ENCODE measurements at regions not wholly inside any gene's neighbourhood (a gene's known extent, or its start where the extent isn't known, plus 50 kb on each side); places are given as distances from the start of the nearest gene placed in this dataset.
A peak's percentile ranks its signal among the peaks of the same experiment; 100 is the strongest.

DNA sequence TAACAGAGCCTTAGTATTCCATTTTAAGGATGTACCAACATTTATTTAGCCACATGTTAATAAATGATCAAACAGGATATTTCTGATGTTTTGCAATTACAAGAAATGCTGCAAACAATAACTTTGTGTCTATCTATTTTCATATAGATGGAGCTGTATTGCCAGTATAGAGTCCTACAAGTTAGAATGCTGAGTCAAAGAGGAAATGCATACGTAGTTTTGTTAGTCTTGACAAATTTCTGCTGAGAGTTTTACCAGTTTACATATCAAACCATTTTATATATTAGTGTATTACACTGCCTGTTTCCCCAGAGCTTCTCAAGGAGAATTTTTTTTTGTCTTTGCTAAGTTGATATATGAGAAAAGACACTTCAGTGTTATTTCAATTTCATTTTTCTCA, 541.7 kb downstream of the SLC16A7 start:
- H3K27me3 ChIP-seq (ENCODE audit: insufficient read depth, low read length, poor library complexity, severe bottlenecking) = no peaks in the 10 kb centered on the region
- H3K9ac ChIP-seq (ENCODE audit: low read depth, low read length, poor library complexity, severe bottlenecking) = no peak overlapping the region
- no peaks in the 10 kb centered on the region for H3K9me2 ChIP-seq (replicated peaks; ENCODE audit: low read depth, low read length)
- no peaks in the 10 kb centered on the region for H3K9me3 ChIP-seq (ENCODE audit: insufficient read depth, low read depth, low read length)
- no peaks in the 10 kb centered on the region for H4K20me1 ChIP-seq (ENCODE audit: insufficient read depth, low read length, poor library complexity, severe bottlenecking)
- no peaks in the 10 kb centered on the region for H3F3A ChIP-seq (ENCODE audit: low read depth)
- H2AFZ ChIP-seq (ENCODE audit: low read length) = peak overlapping the region; percentile 73
- H3K4me1 ChIP-seq (ENCODE audit: insufficient read depth, low read length, poor library complexity, severe bottlenecking) = peaks cover 9% of the 10 kb centered on the region
- TF ChIP-seq CTCF (conservative IDR thresholded peaks at IDR 0.05; ENCODE audit: low read length) (no peak), EZH2phosphoT487 (IDR thresholded peaks at IDR 0.05; ENCODE audit: borderline replicate concordance) (no peak)
- no peak overlapping the region for H3K4me2 ChIP-seq (ENCODE audit: low read depth, low read length, poor library complexity, severe bottlenecking)
- H3K36me3 ChIP-seq (ENCODE audit: insufficient read depth, low read length) = no peaks in the 10 kb centered on the region
- no peaks in the 10 kb centered on the region for H3K79me2 ChIP-seq (ENCODE audit: insufficient read depth, low read length)
- no peak overlapping the region for H3K4me3 ChIP-seq (ENCODE audit: low read length, poor library complexity, severe bottlenecking)

DNA sequence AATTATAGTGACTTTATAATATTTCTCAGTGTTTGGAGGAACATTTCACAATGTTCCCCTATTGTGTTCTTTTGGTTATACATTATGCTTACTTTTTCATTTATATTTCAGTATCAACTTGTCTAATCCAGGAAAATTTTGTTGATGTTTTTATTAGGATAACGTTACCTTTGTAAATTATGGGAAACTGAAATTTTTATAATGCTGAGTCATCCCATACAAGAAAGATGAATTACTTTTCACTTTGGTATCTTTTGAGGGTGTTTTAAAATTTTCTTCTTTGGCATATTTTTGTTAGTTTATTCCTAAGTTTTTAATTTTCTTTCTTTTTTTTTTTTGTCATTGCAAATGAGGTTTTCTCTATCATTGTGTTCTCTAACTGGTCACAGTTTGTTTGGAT, 542.7 kb downstream of the SLC16A7 start:
- TF ChIP-seq CTCF (conservative IDR thresholded peaks at IDR 0.05; ENCODE audit: low read length) (no peak), EZH2phosphoT487 (IDR thresholded peaks at IDR 0.05; ENCODE audit: borderline replicate concordance) (no peak)
- Histone ChIP-seq H2AFZ (ENCODE audit: low read length) (no peak overlapping the region), H3K27me3 (ENCODE audit: insufficient read depth, low read length, poor library complexity, severe bottlenecking) (no peaks in the 10 kb centered on the region)

DNA sequence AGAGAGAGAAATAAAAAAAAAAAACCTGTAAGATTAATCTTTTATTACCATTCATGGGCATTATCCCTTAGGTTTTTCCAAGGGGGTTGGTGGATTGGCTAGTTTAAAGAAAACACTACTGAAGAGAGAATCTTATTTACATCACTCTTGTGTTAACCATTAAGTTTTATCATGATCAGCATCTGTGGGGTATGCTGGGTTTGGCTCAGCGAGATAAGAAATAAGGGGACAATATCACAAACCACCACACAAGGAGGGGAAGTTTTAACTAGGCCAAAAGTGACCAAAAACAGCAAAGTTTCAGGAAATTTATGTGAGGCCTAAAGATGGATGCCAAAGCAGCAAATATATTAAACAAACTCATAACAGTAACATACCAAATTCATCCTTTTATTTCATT, 548.6 kb downstream of the SLC16A7 start:
- peaks cover 39% of the 10 kb centered on the region for H3K4me1 ChIP-seq (ENCODE audit: insufficient read depth, low read length, poor library complexity, severe bottlenecking)
- peak overlapping the region; percentile 58 for H3K4me2 ChIP-seq (ENCODE audit: low read depth, low read length, poor library complexity, severe bottlenecking)
- TF ChIP-seq CTCF (conservative IDR thresholded peaks at IDR 0.05; ENCODE audit: low read length) = no peak
- TF ChIP-seq EZH2phosphoT487 (IDR thresholded peaks at IDR 0.05; ENCODE audit: borderline replicate concordance) = no peak
- peak overlapping the region; percentile 38 for H3K4me3 ChIP-seq (ENCODE audit: low read length, poor library complexity, severe bottlenecking)
- H3K36me3 ChIP-seq (ENCODE audit: insufficient read depth, low read length) = no peaks in the 10 kb centered on the region
- peak overlapping the region; percentile 51 for H3K9ac ChIP-seq (ENCODE audit: low read depth, low read length, poor library complexity, severe bottlenecking)
- no peaks in the 10 kb centered on the region for H4K20me1 ChIP-seq (ENCODE audit: insufficient read depth, low read length, poor library complexity, severe bottlenecking)
- H3K79me2 ChIP-seq (ENCODE audit: insufficient read depth, low read length) = no peaks in the 10 kb centered on the region
- H3F3A ChIP-seq (ENCODE audit: low read depth) = no peaks in the 10 kb centered on the region
- H3K9me2 ChIP-seq (replicated peaks; ENCODE audit: low read depth, low read length) = no peaks in the 10 kb centered on the region
- H3K9me3 ChIP-seq (ENCODE audit: insufficient read depth, low read depth, low read length) = no peaks in the 10 kb centered on the region
- H2AFZ ChIP-seq (ENCODE audit: low read length) = peak overlapping the region; percentile 22; the same call in 1 of the 2 replicates
- no peaks in the 10 kb centered on the region for H3K27me3 ChIP-seq (ENCODE audit: insufficient read depth, low read length, poor library complexity, severe bottlenecking)

More for the DNA sequence above, 542.7 kb downstream of the SLC16A7 start:
- Histone ChIP-seq H3F3A (ENCODE audit: low read depth) (no peaks in the 10 kb centered on the region), H3K4me3 (ENCODE audit: low read length, poor library complexity, severe bottlenecking) (no peak overlapping the region), H3K79me2 (ENCODE audit: insufficient read depth, low read length) (no peaks in the 10 kb centered on the region), H3K9me2 (replicated peaks; ENCODE audit: low read depth, low read length) (no peaks in the 10 kb centered on the region), H3K4me1 (ENCODE audit: insufficient read depth, low read length, poor library complexity, severe bottlenecking) (peaks cover 15% of the 10 kb centered on the region), H3K4me2 (ENCODE audit: low read depth, low read length, poor library complexity, severe bottlenecking) (no peak overlapping the region), H4K20me1 (ENCODE audit: insufficient read depth, low read length, poor library complexity, severe bottlenecking) (no peaks in the 10 kb centered on the region), H3K36me3 (ENCODE audit: insufficient read depth, low read length) (no peaks in the 10 kb centered on the region), H3K9ac (ENCODE audit: low read depth, low read length, poor library complexity, severe bottlenecking) (no peak overlapping the region), H3K9me3 (ENCODE audit: insufficient read depth, low read depth, low read length) (no peaks in the 10 kb centered on the region)

All from Loucy (cell line).